ENCODE measurements at regions not wholly inside any gene's neighbourhood (a gene's known extent, or its start where the extent isn't known, plus 50 kb on each side); places are given as distances from the start of the nearest gene placed in this dataset.

DNA sequence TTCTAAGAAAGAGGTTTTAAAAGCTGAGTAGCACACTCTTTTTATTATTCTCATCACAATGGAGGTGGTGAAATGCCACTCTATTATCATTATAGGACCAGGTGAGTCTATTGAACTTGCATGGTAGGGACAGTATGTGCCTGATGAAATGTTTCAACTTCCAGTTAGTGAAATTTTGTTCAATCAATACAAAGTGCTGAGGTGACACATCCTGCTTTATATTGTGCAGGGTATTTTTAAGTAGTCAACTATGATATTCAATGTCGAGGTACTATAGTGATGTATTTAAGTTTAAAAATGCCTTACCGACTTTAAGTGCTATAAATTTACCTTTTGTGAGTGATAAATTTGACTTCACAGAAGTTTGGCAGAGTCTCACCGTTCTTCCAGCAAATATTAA is 284.7 kb upstream of the BRINP3 start:
- Histone ChIP-seq H3K36me3 (ENCODE audit: low read depth) (no peaks in the 10 kb centered on the region), H3K4me3 (no peak overlapping the region), H3K9me3 (no peaks in the 10 kb centered on the region), H3K4me1 (ENCODE audit: low read depth) (no peaks in the 10 kb centered on the region)
- TF ChIP-seq, protein P1, sequence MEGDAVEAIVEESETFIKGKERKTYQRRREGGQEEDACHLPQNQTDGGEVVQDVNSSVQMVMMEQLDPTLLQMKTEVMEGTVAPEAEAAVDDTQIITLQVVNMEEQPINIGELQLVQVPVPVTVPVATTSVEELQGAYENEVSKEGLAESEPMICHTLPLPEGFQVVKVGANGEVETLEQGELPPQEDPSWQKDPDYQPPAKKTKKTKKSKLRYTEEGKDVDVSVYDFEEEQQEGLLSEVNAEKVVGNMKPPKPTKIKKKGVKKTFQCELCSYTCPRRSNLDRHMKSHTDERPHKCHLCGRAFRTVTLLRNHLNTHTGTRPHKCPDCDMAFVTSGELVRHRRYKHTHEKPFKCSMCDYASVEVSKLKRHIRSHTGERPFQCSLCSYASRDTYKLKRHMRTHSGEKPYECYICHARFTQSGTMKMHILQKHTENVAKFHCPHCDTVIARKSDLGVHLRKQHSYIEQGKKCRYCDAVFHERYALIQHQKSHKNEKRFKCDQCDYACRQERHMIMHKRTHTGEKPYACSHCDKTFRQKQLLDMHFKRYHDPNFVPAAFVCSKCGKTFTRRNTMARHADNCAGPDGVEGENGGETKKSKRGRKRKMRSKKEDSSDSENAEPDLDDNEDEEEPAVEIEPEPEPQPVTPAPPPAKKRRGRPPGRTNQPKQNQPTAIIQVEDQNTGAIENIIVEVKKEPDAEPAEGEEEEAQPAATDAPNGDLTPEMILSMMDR (IDR thresholded peaks at IDR 0.05): no peak
- ATAC-seq (no peak), DNase-seq (no peak)
- intact Hi-C loops (cut with DNase I, micrococcal nuclease): no loop called here

DNA sequence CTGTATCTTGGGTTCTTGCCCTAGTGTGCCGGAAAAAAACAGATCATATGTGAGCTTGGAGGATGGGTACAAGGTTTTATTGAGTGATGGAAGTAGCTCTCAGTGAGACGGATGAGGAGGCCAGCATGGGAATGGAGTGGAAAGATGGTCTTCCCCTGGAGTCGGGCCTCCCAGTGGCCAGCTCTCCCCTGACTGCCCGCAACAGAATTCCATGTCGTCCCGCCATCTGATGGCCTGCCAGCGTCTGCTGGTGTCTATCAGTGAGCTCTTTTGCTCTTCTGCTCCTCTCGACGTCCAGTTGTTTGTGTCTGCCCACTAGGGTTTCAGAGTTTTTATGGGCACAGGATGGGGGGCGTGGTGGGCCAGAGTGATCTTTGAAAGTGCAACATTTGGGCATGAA is 315.2 kb upstream of the BRINP3 start:
- no peak overlapping the region for H3K4me3 ChIP-seq
- no peaks in the 10 kb centered on the region for H3K36me3 ChIP-seq (ENCODE audit: low read depth)
- no peak for ATAC-seq

DNA sequence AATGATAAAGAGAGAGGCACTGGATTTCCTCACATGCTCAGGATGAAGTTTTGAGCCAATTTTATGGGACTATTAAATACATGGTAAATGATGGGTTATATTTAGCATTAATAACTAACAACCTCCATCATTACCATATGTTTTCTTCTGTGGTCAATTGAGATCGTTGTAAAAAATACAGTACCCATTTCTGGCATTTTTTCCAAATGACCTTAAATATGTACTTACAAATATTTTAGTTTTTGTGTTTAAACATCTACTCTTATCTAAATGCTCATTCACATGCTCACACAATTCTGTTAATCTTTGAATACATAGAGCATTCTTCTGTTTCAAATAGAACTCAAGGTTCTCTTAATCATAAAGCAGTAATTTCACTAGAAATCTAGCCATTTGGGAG is 330.0 kb upstream of the BRINP3 start:
- TF ChIP-seq, protein P1 (IDR thresholded peaks at IDR 0.05): no peak
- Histone ChIP-seq H3K4me1 (ENCODE audit: low read depth) (no peaks in the 10 kb centered on the region), H3K36me3 (ENCODE audit: low read depth) (no peaks in the 10 kb centered on the region), H3K9me3 (no peaks in the 10 kb centered on the region), H3K4me3 (no peak overlapping the region)
- intact Hi-C loops (cut with DNase I, micrococcal nuclease): no loop called here
- ATAC-seq: no peak
- DNase-seq: no peak

More for the DNA sequence above, 315.2 kb upstream of the BRINP3 start:
- intact Hi-C loops (cut with DNase I, micrococcal nuclease): no loop called here
- no peaks in the 10 kb centered on the region for H3K4me1 ChIP-seq (ENCODE audit: low read depth)
- no peak for DNase-seq
- no peaks in the 10 kb centered on the region for H3K9me3 ChIP-seq
- TF ChIP-seq, protein P1 (IDR thresholded peaks at IDR 0.05): no peak

DNA sequence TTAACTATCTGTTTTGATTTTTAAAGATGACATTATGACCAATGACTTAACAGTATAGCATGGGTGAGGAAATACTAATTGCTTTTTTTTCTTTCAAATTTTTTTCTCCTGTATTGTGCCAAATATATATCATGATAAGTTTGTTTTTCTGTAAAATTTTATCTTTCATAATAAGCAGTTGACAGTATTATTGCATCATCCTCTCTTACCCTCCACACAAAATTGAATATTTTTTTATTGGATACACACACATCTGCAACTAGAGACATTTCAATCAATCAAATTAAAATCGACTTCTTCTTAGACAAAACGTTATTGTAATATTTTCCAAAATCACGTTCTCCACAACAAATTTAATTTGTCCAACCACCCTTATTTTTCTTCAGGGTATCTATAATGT is 330.4 kb upstream of the BRINP3 start:
- intact Hi-C loops (cut with DNase I, micrococcal nuclease): no loop called here
- TF ChIP-seq, protein P1 (IDR thresholded peaks at IDR 0.05): no peak
- ATAC-seq: no peak

DNA sequence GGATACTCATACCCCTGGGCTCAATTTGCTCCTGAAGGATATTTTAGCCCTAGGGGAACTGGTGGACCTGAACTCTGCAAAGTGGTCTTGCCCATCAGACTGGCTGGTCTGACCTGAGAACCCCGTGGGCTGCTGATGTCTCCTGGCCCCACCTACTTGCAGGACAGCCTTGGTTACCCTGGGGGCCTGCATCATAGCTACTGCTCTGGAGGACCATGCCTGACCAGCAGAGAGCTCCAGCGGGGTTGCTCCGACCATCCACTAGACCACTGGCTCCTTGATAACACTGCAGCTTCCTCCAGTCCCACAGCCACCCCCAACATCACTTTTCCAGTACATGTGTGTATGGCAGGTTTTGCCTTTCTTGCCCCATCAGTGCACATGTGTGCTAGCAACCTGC is 331.6 kb upstream of the BRINP3 start:
- intact Hi-C loops (cut with DNase I, micrococcal nuclease): no loop called here

More for the DNA sequence above, 330.4 kb upstream of the BRINP3 start:
- DNase-seq: no peak
- Histone ChIP-seq H3K36me3 (ENCODE audit: low read depth) (no peaks in the 10 kb centered on the region), H3K4me1 (ENCODE audit: low read depth) (no peaks in the 10 kb centered on the region), H3K4me3 (no peak overlapping the region), H3K9me3 (no peaks in the 10 kb centered on the region)

More for the DNA sequence above, 331.6 kb upstream of the BRINP3 start:
- Histone ChIP-seq H3K4me1 (ENCODE audit: low read depth) (no peaks in the 10 kb centered on the region), H3K9me3 (no peaks in the 10 kb centered on the region), H3K4me3 (no peak overlapping the region), H3K36me3 (ENCODE audit: low read depth) (no peaks in the 10 kb centered on the region)
- DNase-seq (peak in 1 of 3 donors; percentile 23), ATAC-seq (no peak)
- TF ChIP-seq, protein P1 (IDR thresholded peaks at IDR 0.05): no peak
